Sigmoid colon (tissue), 4 donors: ENCODE measurements at regions not wholly inside any gene's neighbourhood (a gene's known extent, or its start where the extent isn't known, plus 50 kb on each side); places are given as distances from the start of the nearest gene placed in this dataset.

Experiments
- CTCF ChIP-seq, 4 experiments: fragments of 450-650 bp in 3 of 4; fragments of 200-600 bp in 1 of 4; IDR thresholded peaks; one replicate each; pipeline ENCODE4 v1.5.1; 2016 to 2019; ENCODE audit warnings: antibody characterized with exemption in 4 of 4, mild to moderate bottlenecking in 3 of 4, moderate library complexity in 2 of 4
- POLR2AphosphoS5 ChIP-seq, 4 donors: sonication (generic); formaldehyde crosslinking; IDR thresholded peaks; one replicate each; pipeline ENCODE4 v1.6.1; 2017; ENCODE audit warnings: antibody characterized with exemption in 4 of 4

GRCh38 chr4:56142088-56142487 is 193.3 kb downstream of the CEP135 start:
- TF ChIP-seq CTCF (IDR thresholded peaks at IDR 0.05) (no peak), POLR2AphosphoS5 (IDR thresholded peaks at IDR 0.05) (no peak)
